A673 (cell line): ENCODE measurements at regions not wholly inside any gene's neighbourhood (a gene's known extent, or its start where the extent isn't known, plus 50 kb on each side); places are given as distances from the start of the nearest gene placed in this dataset.

Experiments used
- CTCF ChIP-seq: fragments of 300-800, 200-600 bp; sonication (generic); conservative IDR thresholded peaks from 2 replicates; pipeline ENCODE4 v1.5.1; 2017; ENCODE audit warnings: low read depth, mild to moderate bottlenecking, antibody characterized with exemption, low read length, moderate library complexity, mixed read lengths
- EZH2 ChIP-seq: fragments of 200-600 bp; sonication (generic); IDR thresholded peaks from 2 replicates; pipeline ENCODE4 v1.6.1; 2017; ENCODE audit warnings: borderline replicate concordance, low read depth, mild to moderate bottlenecking, mixed read lengths, antibody characterized with exemption, low read length; ENCODE audit not compliant: poor library complexity, severe bottlenecking

DNA sequence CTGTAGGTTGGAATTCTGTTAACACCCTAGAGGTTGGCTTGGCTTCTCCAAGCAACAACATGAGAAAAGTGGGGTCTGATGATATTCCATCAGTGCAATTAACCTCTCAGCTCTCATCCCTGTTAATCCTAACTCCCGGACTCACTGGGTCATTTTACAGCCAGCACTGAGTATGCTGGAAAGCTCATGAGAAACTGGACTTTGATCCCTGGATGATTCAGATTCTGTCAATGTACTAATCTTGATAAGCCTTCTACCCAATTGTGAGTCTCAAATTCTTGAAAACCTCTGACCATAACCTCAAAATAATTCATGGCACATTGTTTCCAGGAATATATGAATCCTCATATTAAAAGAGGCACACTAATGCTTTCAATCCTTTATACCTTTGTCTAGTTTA lies 244.3 kb upstream of the DCAF8L1 start:
- TF ChIP-seq CTCF (no peak), EZH2 (no peak)
